Epithelial cell of esophagus (primary cell): ENCODE measurements at regions not wholly inside any gene's neighbourhood (a gene's known extent, or its start where the extent isn't known, plus 50 kb on each side); places are given as distances from the start of the nearest gene placed in this dataset.

Experiments
- DNase-seq: peaks from one replicate; pipeline ENCODE4 v3.0.0; 2010; ENCODE audit warnings: low read depth
- H3K4me3 ChIP-seq: 2 replicates; pipeline ENCODE4 v1.5.1; 2011; ENCODE audit warnings: mild to moderate bottlenecking, low read length, control low read depth
- TF ChIP-seq, protein P1 (sequence below): IDR thresholded peaks from 2 replicates; pipeline ENCODE4 v1.5.1; 2011; ENCODE audit warnings: low read depth, mild to moderate bottlenecking, low read length, control low read depth, inconsistent platforms; ENCODE audit not compliant: insufficient read depth; ENCODE audit errors: missing control alignments

DNA sequence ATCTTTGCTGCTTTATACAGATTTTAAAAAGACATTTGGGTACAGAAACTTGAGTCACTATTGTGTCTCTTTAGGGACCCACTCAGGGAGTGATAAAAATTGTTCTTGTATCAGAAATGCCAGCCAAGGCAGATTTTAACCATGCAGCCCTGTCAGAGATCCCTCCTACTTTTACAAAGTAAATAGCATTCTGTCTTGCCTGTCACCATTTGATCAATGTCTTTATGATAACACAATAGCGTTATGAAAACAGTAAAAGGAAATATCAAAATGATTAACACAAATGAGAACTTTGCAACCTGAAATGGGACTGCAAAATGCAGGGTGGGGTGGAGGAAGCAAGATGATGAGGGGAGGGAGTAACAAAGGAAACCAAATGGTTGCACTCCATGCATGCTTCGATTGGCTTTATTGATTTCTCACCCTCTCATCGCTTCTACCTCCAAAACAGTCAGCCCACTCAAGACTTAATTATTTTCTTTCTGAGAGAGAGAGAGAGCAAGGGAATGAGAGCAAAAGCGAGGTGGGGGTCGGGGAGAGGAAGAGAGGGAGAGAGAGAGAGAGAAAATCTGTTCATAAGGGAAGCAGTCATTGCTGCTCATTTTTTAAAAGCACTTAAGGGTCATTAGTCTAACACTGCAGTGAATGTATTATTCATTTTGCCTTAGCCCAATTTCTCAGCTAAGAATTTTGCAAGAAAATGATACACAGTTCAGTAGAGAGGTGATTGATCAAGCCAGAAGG, 576.5 kb downstream of the CSNK1G3 start:
- H3K4me3 ChIP-seq, result no peak overlapping the region
- TF ChIP-seq, protein P1, sequence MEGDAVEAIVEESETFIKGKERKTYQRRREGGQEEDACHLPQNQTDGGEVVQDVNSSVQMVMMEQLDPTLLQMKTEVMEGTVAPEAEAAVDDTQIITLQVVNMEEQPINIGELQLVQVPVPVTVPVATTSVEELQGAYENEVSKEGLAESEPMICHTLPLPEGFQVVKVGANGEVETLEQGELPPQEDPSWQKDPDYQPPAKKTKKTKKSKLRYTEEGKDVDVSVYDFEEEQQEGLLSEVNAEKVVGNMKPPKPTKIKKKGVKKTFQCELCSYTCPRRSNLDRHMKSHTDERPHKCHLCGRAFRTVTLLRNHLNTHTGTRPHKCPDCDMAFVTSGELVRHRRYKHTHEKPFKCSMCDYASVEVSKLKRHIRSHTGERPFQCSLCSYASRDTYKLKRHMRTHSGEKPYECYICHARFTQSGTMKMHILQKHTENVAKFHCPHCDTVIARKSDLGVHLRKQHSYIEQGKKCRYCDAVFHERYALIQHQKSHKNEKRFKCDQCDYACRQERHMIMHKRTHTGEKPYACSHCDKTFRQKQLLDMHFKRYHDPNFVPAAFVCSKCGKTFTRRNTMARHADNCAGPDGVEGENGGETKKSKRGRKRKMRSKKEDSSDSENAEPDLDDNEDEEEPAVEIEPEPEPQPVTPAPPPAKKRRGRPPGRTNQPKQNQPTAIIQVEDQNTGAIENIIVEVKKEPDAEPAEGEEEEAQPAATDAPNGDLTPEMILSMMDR, result no peak
- no peak for DNase-seq

DNA sequence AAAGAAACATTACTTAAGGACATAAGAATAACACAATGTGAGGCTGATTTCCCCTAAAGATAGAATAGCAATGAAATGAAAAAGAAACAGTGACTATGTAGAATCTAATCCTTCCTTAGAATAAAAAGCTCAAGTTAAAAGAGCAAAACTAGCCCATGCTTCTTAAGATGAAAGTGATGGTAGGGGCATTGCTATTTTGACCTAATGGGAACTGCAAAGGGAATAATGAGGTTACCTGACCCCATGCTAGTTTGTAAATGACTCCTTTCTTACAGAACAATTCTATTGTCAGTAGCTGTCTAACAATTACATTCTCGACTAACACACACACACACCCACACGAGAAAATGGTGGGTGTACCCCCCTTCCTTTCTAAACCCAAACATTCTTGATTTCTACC, 575.8 kb downstream of the CSNK1G3 start:
- DNase-seq, result no peak
- no peak overlapping the region for H3K4me3 ChIP-seq
- TF ChIP-seq, protein P1, result no peak

DNA sequence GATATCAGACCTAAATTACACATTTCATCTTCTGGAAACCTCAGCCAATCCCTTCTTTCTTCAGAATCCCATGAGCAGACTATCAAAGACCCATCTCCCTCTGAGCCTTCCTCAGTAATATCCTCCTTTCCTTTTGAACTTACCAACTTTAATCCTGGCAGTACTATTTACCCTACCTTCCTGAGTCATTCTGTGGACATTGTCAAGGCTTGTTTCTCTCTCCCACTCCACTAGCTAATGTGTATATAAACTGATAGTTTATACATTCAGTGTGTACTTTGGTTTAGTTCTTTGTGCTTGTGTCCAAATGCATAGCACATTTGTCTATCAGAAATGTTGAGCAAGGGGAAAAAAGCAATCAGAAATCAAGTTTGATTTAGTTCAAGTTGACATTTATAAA, 568.3 kb downstream of the CSNK1G3 start:
- TF ChIP-seq, protein P1, result no peak
- no peak overlapping the region for H3K4me3 ChIP-seq
- peak; percentile 87 for DNase-seq

DNA sequence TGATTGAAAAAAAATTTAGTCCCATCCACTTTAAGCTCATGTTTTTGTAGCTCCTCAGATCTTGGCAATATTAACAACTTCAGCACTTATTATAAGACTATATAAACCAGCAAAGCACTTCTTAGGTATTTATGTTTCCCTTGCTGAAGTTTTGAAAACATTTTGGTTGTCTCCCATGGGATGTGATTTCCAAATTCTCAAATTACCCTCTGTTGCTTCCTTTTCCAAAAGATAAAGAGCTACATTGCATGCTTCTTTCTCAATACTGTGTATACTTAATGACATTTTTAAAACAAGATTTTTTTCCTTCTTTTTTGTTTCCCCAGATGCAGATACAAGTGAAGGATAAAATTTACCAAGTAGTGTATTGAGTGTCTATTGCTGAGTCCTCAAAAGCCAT, 567.1 kb downstream of the CSNK1G3 start:
- TF ChIP-seq, protein P1, result no peak
- H3K4me3 ChIP-seq, result no peak overlapping the region
- no peak for DNase-seq

DNA sequence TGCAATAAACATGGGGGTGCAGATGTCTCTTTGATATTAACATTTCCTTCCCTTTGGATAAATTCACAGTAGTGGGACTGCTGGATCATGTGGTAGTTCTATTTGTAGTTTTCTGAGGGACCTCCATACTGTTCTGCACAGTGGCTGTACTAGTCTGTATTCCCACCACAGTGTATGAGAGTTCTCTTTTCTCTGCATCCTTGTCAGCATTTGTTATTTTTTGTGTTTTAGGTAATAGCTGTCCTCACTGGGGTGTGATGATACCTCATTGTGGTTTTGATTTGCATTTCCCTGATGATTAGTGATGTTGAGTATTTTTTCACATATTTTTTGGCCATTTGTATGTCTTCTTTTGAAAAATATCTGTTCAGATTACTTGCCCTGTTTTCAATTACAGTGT, 562.5 kb downstream of the CSNK1G3 start:
- no peak for DNase-seq
- H3K4me3 ChIP-seq, result no peak overlapping the region
- TF ChIP-seq, protein P1, result no peak

DNA sequence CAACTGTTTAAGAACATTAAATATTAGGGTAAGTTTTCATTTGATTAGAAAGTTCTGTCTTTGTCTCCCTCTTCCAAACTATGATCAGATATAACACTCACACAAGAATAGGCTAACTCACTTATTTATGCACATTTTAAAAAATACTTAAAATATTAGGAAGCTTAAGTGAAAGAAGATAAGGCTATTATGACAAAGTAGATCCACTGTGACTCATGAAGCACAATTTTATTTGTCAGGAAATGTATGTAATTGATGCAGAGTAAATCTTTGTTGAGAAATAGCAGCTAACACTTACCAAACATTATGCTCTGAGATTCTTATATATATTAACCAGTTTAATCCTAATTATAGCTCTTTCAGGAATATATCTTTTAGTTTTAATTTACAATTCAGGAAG, 560.6 kb downstream of the CSNK1G3 start:
- DNase-seq, result no peak
- H3K4me3 ChIP-seq, result no peak overlapping the region

DNA sequence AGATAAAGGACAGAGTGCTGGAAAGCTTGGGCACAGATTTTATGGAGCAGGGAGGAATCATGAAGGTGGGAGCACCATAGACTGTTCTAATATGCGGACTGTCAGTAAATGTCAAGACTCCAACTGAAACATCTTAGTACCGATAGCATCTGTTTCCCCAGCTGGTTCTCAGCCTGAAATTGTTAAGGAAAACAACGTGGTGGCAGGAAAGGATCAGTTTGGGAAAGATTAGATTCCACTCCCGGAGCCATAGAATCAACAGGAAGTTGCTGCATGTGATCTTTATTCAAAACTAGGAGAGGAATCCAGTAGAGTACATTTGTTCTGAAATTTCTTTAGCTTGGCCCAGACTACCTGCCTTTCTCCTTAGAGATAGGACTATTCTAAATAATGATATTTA, 559.1 kb downstream of the CSNK1G3 start:
- TF ChIP-seq, protein P1, result no peak
- H3K4me3 ChIP-seq, result no peak overlapping the region
- DNase-seq, result no peak

More for the DNA sequence above, 560.6 kb downstream of the CSNK1G3 start:
- TF ChIP-seq, protein P1, result no peak
